ENCODE measurements at regions not wholly inside any gene's neighbourhood (a gene's known extent, or its start where the extent isn't known, plus 50 kb on each side); places are given as distances from the start of the nearest gene placed in this dataset.
"Not testable (repeated sequence)": the region's sequence is repeated elsewhere in the genome, so short reads cannot be mapped to it uniquely, and the experiment has no call there.

- intact Hi-C loops (cut with DNase I): no loop called here
- H3K36me3 ChIP-seq: no peaks in the 10 kb centered on the region
- DNase-seq (no peak), ATAC-seq (peak; percentile 44)
- no peak for TF ChIP-seq CTCF (IDR thresholded peaks at IDR 0.05)
- peaks cover 0 to 13% of the 10 kb centered on the region in 2 donors for H3K4me1 ChIP-seq
- no peaks in the 10 kb centered on the region for H3K27me3 ChIP-seq
- no peak overlapping the region for H3K4me3 ChIP-seq
- H3K27ac ChIP-seq: no peak overlapping the region
- no peaks in the 10 kb centered on the region for H3K9me3 ChIP-seq
Observed at GRCh38 chr5:60538955-60539866, 160.8 kb downstream of the DEPDC1B start.

- intact Hi-C loops (cut with DNase I): no loop called here
- Histone ChIP-seq H3K9me3 (no peaks in the 10 kb centered on the region), H3K4me1 (peaks cover 0 to 13% of the 10 kb centered on the region in 2 donors), H3K36me3 (no peaks in the 10 kb centered on the region), H3K27me3 (no peaks in the 10 kb centered on the region), H3K27ac (no peak overlapping the region), H3K4me3 (no peak overlapping the region)
- ATAC-seq: no peak
- TF ChIP-seq CTCF (IDR thresholded peaks at IDR 0.05): no peak
- DNase-seq: no peak
Observed at GRCh38 chr5:60538426-60538825, 161.5 kb downstream of the DEPDC1B start.

- no peak for ATAC-seq
- intact Hi-C loops (cut with DNase I): no loop called here
- no peak overlapping the region for H3K27ac ChIP-seq
- H3K9me3 ChIP-seq: no peaks in the 10 kb centered on the region
- TF ChIP-seq CTCF (IDR thresholded peaks at IDR 0.05): no peak
- H3K4me3 ChIP-seq: no peak overlapping the region
- no peak for DNase-seq
- H3K27me3 ChIP-seq: no peaks in the 10 kb centered on the region
- H3K36me3 ChIP-seq: no peaks in the 10 kb centered on the region
- H3K4me1 ChIP-seq: peaks cover 0 to 9% of the 10 kb centered on the region in 2 donors
Observed at GRCh38 chr5:60535951-60536350, 164.0 kb downstream of the DEPDC1B start.

- H3K9me3 ChIP-seq: no peaks in the 10 kb centered on the region
- no peak for TF ChIP-seq CTCF (IDR thresholded peaks at IDR 0.05)
- intact Hi-C loops (cut with DNase I): no loop called here
- no peak overlapping the region for H3K27ac ChIP-seq
- DNase-seq: no peak
- no peak overlapping the region for H3K4me3 ChIP-seq
- no peak for ATAC-seq
- no peaks in the 10 kb centered on the region for H3K27me3 ChIP-seq
- H3K36me3 ChIP-seq: no peaks in the 10 kb centered on the region
- H3K4me1 ChIP-seq: peaks cover 0 to 6% of the 10 kb centered on the region in 2 donors
Observed at GRCh38 chr5:60535198-60535597, 164.8 kb downstream of the DEPDC1B start.

GRCh38 chr5:60533789-60534188, 166.2 kb downstream of the DEPDC1B start:
- Histone ChIP-seq H3K27me3 (no peaks in the 10 kb centered on the region), H3K4me1 (no peaks in the 10 kb centered on the region), H3K4me3 (no peak overlapping the region), H3K36me3 (no peaks in the 10 kb centered on the region), H3K27ac (no peak overlapping the region), H3K9me3 (no peaks in the 10 kb centered on the region)
- DNase-seq (no peak), ATAC-seq (no peak)
- no peak for TF ChIP-seq CTCF (IDR thresholded peaks at IDR 0.05)
- intact Hi-C loops (cut with DNase I): no loop called here

GRCh38 chr5:60532796-60533195, 167.2 kb downstream of the DEPDC1B start:
- ATAC-seq; intact Hi-C loops (cut with DNase I); H3K4me3 ChIP-seq; H3K4me1 ChIP-seq; H3K27me3 ChIP-seq; H3K27ac ChIP-seq; H3K9me3 ChIP-seq; H3K36me3 ChIP-seq; DNase-seq: not testable (repeated sequence)

- peak in 1 of 4 donors; percentile 66 for DNase-seq
- H3K4me3 ChIP-seq; intact Hi-C loops (cut with DNase I); H3K27me3 ChIP-seq; H3K27ac ChIP-seq; H3K9me3 ChIP-seq; H3K4me1 ChIP-seq; ATAC-seq; H3K36me3 ChIP-seq: not testable (repeated sequence)
Observed at GRCh38 chr5:60530144-60530848, 169.7 kb downstream of the DEPDC1B start.

Measured in left lung (tissue), 4 donors.